Left lung (tissue), 4 donors: ENCODE measurements at regions not wholly inside any gene's neighbourhood (a gene's known extent, or its start where the extent isn't known, plus 50 kb on each side); places are given as distances from the start of the nearest gene placed in this dataset.

Experiments used
- ATAC-seq: fragments of 200-7000 bp; cut with Tn5 transposase; one replicate; pipeline ENCODE4 v1.9.1; 2020; ENCODE audit warnings: moderate library complexity
- DNase-seq, 4 donors: peaks; one replicate each; pipeline ENCODE4 v3.0.0-alpha.2; 2013 to 2020
- H3K27ac ChIP-seq, 2 donors: fragments of 200-600 bp; sonication (generic) in 1 of 2; one replicate each; pipeline versions ENCODE4 v1.5.0 to v1.8.0; 2020 to 2021
- H3K27me3 ChIP-seq, 2 donors: fragments of 200-600 bp; sonication (generic) in 1 of 2; one replicate each; pipeline versions ENCODE4 v1.5.0 to v1.8.0; 2020 to 2021
- H3K36me3 ChIP-seq, 2 donors: fragments of 200-600 bp; sonication (generic) in 1 of 2; one replicate each; pipeline versions ENCODE4 v1.5.0 to v1.8.0; 2020 to 2021
- H3K4me1 ChIP-seq, 2 donors: fragments of 200-600 bp; one replicate each; pipeline ENCODE4 v1.8.0; 2021
- H3K4me3 ChIP-seq, 2 donors: fragments of 200-600 bp; sonication (generic) in 1 of 2; one replicate each; pipeline versions ENCODE4 v1.5.0 to v1.8.0; 2020 to 2021; ENCODE audit warnings: mild to moderate bottlenecking in 1 of 2
- H3K9me3 ChIP-seq, 2 donors: fragments of 200-600 bp; sonication (generic) in 1 of 2; one replicate each; pipeline versions ENCODE4 v1.5.0 to v1.8.0; 2020 to 2021
- CTCF ChIP-seq, 2 donors: fragments of 200-600 bp; sonication (generic) in 1 of 2; IDR thresholded peaks; one replicate each; pipeline versions ENCODE4 v1.5.0 to v1.8.0; 2021; ENCODE audit warnings: antibody characterized with exemption in 2 of 2
- intact Hi-C, 2 donors: fragments of 100-400 bp; cut with DNase I; formaldehyde crosslinking; loops; one replicate each; pipeline versions ENCODE4 v1.11.2 to v1.14.2; 2022
- donor health status: DM: no; HTN: yes; CAD: no.
- donor health status: DM: no; HTN: no; CAD: no.

DNA sequence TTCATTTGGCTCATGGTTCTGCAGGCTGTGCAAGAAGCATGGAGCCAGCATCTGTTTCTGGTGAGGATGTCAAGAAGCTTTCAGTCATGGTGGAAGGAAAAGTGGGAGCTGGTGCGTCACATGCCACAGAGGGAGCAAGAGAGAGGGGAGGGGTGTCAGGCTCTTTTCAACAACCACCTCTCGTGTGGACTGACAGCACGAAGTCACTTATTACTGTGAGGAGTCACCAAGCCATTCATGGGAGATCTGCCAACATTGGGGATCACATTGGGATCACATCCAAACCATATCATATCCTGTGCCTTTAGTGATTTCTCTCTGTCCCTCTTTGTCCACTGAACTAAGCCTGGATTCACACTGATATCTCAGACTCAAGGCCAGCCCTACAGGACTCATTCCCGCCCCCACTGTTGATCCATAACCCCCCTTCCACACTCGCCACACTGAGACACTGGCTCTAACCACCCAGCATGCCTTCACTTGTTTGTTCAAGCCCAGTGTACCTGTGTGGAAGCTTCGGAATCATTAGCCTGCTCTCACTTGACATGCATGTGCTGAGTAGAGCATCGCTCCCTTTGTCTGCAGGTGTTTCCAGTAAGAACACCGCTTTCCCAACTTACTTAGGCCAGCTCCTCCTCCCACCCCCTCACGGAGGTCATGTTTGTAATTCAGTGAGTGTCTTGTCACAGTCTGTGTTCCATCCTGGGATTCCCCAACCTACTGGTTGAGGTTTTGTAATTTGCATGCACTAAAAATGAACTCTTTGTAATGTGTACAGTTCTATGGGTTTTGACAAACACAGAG lies 132.2 kb downstream of the KLF13 start:
- Histone ChIP-seq H3K27ac (no peak overlapping the region), H3K36me3 (no peaks in the 10 kb centered on the region), H3K4me3 (no peak overlapping the region), H3K9me3 (no peaks in the 10 kb centered on the region), H3K4me1 (no peaks in the 10 kb centered on the region), H3K27me3 (no peaks in the 10 kb centered on the region)
- intact Hi-C loops: no loop called here
- no peak for DNase-seq
- no peak for TF ChIP-seq CTCF (IDR thresholded peaks at IDR 0.05)
- no peak for ATAC-seq

DNA sequence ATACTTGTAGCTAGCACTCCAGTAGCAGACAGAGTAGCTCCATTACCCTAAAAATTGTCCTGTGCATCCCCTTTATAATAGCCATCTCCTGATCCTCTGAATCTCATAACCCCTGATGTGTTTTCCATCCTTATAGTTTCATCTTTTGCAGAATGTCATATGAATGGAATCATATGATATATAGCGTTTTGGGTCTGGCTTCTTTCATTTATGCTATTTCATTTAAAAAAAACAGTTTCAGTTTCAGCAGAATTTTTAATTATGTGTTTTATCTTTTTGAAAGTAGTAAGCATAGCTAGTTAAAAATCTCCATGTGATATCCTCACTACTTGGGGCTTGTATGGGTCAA lies 132.7 kb downstream of the KLF13 start:
- H3K27ac ChIP-seq: no peak overlapping the region
- H3K27me3 ChIP-seq: peaks cover 0 to under 1% of the 10 kb centered on the region in 2 donors
- no peak for TF ChIP-seq CTCF (IDR thresholded peaks at IDR 0.05)
- intact Hi-C loops: no loop called here
- no peak overlapping the region for H3K4me3 ChIP-seq
- H3K9me3 ChIP-seq: no peaks in the 10 kb centered on the region
- H3K4me1 ChIP-seq: no peaks in the 10 kb centered on the region
- DNase-seq (no peak), ATAC-seq (no peak)
- no peaks in the 10 kb centered on the region for H3K36me3 ChIP-seq

GRCh38 chr15:31461375-31461774 lies 134.7 kb downstream of the KLF13 start:
- intact Hi-C loops: no loop called here
- no peak overlapping the region for H3K4me3 ChIP-seq
- H3K4me1 ChIP-seq: no peaks in the 10 kb centered on the region
- H3K36me3 ChIP-seq: no peaks in the 10 kb centered on the region
- no peaks in the 10 kb centered on the region for H3K9me3 ChIP-seq
- ATAC-seq (no peak), DNase-seq (no peak)
- H3K27me3 ChIP-seq: peaks cover 0 to 6% of the 10 kb centered on the region in 2 donors
- no peak overlapping the region for H3K27ac ChIP-seq
- TF ChIP-seq CTCF (IDR thresholded peaks at IDR 0.05): no peak

DNA sequence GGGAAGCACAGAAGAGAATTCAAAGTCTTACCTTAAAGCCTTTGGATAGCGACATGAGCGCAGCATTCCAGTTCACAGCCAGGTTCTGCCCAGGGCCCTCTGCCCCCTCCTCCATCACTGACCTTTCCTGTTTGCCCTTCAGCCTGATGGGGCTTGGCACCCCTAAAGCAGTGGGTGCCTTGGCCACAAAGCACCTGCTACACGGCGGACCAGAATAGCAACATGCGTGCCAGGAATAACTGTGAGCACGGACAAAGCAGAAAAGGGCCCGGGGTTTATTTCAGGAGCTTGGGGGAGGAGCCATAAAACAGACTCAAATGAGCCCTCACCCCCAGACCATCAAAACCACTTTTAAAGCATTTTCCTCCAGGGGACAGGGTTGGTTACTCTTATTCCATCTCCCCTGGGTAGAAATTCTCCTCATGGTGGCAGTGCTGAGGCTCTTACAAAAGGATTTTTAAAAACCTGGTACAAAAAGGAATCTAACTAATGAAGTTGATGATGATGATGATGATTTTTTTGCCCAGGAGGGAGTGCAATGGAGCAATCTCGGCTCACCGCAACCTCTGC lies 135.4 kb downstream of the KLF13 start:
- TF ChIP-seq CTCF (IDR thresholded peaks at IDR 0.05): no peak
- H3K4me1 ChIP-seq: no peaks in the 10 kb centered on the region
- peaks cover 0 to 6% of the 10 kb centered on the region in 2 donors for H3K27me3 ChIP-seq
- no peak for DNase-seq
- no peaks in the 10 kb centered on the region for H3K9me3 ChIP-seq
- no peak for ATAC-seq
- H3K27ac ChIP-seq: no peak overlapping the region
- no peaks in the 10 kb centered on the region for H3K36me3 ChIP-seq
- H3K4me3 ChIP-seq: no peak overlapping the region
- intact Hi-C loops: no loop called here

DNA sequence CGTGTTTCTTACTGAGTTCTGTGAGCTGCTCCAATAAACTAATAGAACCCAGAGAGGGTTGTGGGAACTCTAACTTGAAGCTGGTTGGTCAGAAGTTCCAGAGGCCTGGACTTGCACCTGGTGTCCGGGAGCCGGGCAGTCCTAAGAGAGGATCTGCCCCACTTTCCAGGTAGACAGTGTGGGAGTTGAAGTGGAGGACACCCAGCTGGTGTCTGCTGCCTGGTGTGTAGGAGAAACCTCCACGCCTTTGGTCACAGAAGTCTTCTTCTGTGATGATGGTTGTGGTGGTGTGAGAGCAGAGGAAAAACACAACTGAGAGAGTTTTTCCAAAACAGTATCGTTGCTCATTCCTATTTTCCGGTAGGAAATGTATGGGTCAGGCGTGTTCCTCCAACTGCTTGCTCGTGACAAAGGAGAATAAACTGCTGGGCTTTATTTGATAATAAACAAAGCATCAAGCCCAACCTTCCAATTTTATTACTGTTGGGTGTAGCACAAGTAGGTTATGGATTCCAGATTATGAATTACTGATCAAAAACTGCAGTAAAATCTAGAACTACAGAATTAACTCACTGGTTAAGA lies 137.0 kb downstream of the KLF13 start:
- no peak for DNase-seq
- ATAC-seq: no peak
- TF ChIP-seq CTCF (IDR thresholded peaks at IDR 0.05): no peak

More for the DNA sequence above, 137.0 kb downstream of the KLF13 start:
- Histone ChIP-seq H3K4me1 (no peaks in the 10 kb centered on the region), H3K27ac (no peak overlapping the region), H3K36me3 (no peaks in the 10 kb centered on the region), H3K9me3 (no peaks in the 10 kb centered on the region), H3K4me3 (no peak overlapping the region), H3K27me3 (peaks cover 0 to 6% of the 10 kb centered on the region in 2 donors)
- intact Hi-C loops: no loop called here
